DMS153 (cell line): ENCODE measurements at regions not wholly inside any gene's neighbourhood (a gene's known extent, or its start where the extent isn't known, plus 50 kb on each side); places are given as distances from the start of the nearest gene placed in this dataset.

ENCODE experiments used
- DNase-seq: peaks from one replicate; lab custom pipeline; 2025; lab: John Stamatoyannopoulos, UW

DNA sequence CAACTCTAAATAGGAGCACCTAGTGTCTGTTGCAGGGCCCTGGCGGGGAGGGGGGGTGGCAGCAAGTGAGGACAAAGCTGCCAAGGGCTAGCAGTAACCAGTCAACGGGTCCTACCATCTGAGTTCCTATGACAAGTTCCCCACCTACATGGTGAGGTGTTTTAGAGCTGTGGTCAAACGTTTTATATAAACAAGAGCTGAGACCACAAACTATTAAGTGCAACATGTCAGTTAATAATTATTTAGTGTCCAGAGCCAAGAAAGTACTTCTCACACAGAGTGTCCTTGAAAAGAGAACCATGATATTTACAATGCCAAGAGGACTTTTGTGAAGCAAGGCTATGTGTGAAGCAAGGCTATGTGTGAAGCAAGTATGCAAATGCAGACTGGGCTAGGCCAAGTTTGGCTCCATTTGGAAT is 434.7 kb downstream of the TNS3 start:
- no peak for DNase-seq

DNA sequence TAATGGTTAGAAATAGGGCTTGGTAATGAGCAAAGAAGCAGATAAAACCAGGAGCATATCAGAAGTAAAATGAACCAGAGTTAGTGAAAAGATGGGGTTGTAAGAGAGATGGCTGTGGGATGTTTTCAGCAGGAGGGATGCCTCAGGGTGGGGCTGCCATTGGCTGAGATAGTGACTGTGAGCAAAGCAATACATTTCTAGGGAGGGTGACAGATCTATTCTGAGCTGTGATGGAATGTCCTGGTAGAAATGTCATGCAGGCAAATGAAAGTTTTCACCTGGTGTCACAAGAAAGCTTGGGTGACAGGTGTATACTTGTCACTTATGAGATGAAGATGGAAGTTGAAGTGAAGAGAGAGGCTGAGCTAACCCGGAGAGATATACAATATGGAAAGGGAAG is 435.9 kb downstream of the TNS3 start:
- no peak for DNase-seq

DNA sequence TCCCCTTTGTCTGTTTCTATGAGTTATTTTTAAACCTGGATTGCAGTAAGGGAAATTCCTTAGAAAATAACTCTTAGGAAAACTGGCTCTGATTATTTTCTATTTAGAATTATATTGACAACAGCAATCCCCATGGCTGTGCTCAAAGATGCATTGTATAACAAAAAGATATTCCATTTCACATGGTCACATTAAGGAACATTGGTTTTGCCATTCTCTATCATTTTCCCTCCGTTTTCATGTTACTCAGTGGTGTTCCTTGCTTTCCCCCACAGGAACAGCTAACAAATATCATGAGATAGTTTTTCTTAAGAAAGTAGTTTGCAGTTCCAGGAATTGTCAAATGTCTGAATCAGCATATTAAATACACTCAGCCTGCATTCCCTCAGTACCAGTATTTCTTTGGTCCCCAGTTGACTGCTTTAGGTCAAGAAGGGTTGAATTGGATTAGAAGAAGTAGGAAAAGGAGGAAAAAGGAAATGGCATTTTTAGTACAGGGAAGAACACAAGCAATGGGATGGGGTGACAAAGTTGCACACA is 436.7 kb downstream of the TNS3 start:
- no peak for DNase-seq

DNA sequence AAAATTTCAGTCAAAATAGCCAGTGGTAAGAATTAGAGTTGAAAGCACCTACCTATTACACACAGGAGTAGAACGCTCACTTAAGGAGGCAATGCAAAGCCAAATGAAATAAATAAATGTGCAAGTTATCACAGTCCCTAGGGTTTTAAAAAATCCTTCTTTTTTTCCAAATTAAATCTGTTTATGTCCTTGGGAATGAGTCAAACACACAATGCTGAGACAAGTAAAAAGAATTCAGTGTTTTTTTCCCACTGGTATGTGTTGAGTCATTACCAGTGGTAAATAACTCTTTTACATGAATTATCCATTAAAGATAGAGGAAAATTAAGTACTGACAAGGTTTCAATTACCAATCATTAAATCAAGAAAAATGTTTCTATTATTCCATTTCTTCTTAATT is 438.6 kb downstream of the TNS3 start:
- no peak for DNase-seq

DNA sequence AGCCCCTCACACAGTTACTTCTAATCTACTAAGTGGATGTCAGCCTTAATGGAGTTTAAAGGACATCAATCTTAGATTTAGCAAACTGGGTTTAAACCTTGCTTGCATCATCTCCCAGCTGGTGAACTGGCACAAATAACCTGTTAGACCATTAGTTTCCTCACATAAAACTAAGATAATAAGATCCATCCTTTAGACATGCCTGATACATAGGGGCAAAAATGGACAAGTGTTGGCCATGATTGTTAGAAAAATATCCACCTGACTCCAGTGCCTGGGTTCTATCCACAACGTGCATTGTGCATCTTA is 439.1 kb downstream of the TNS3 start:
- DNase-seq, result no peak

DNA sequence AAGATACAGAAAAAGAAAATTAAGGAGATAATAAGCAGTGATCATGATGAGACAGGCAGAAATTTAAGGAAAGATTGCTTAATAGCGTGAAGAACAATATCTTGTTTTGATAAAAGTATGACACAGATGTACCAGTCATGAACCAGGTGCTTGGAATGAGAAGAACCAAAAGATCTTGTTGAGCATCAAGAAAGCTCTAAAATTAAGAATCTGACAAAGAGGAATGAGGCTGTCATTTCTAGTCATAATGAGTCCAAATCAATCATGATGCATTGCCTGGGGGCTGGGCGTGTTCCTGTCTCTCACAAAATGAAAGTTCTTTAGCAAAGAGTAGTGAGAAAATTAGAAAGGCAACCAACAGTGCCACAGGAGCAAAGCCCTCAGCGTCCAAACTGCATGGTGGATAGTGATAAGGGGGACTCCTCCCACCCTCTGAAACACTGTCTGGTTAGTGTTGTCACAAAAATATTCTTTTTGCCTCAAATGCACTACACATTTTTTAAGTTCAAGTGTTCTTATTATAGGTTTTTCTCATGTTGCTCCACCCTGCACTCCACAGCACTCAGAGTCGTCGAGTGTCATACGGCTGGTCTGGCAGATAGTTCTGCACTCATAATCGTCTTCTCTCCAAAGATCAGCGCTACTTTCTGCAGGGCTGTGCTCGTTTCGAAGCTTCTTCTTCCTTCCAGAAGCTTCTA is 439.6 kb downstream of the TNS3 start:
- no peak for DNase-seq

DNA sequence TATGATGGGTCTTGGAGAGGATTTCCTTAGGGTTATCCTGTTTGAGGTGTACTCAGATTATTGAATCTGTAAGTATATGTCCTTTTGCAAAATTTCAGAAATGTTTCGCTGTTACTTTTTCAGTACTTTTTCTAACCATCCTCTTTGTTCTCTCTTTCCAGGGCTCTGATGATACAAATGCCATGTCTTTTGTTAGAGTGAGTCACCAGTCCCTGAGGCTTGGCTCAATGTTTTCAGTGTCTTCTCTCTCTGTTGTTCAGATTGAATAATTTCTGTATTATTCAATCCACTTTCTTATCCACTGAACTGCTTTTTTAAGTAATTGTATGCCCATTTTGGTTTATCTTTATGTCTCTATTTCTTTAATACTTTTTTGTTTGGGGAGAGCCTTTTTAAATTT is 449.4 kb downstream of the TNS3 start:
- no peak for DNase-seq

DNA sequence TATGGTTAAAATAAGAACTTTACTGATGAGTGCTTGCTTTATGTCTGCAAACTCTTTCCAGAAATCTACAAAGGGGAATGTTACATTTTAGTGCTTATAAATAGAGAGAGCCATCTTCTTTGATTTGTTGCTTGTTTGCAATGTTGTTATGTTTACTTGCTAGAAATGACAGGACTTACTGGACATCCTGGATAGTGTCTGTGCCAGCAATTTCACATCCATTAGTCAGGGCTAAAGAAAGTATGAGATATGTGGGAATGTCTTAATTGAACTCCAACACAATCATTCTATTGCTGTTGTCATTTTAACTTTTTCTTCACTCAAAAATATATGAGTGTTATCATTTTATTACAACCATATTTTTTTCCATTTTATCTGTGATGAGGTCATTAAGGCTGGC is 453.2 kb downstream of the TNS3 start:
- no peak for DNase-seq

DNA sequence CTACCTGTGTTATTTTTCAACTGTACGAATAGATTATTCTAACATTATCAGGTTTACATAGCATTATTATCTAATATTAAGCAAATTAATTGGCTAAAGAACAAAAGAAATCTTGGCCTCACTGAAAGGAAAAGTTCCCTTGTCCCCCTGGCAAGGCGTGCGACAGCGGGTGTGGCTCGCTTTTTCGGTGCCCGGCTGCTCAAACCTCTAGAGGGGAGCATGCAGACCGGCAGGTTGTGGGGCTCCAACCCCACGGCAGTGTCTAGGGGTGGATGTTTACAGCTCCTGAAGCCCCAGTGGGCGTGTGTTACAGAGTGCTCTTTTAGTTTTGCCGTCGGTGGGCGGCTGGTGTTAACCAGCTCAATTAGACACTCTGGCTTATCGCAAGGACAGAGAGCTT is 456.4 kb downstream of the TNS3 start:
- no peak for DNase-seq

DNA sequence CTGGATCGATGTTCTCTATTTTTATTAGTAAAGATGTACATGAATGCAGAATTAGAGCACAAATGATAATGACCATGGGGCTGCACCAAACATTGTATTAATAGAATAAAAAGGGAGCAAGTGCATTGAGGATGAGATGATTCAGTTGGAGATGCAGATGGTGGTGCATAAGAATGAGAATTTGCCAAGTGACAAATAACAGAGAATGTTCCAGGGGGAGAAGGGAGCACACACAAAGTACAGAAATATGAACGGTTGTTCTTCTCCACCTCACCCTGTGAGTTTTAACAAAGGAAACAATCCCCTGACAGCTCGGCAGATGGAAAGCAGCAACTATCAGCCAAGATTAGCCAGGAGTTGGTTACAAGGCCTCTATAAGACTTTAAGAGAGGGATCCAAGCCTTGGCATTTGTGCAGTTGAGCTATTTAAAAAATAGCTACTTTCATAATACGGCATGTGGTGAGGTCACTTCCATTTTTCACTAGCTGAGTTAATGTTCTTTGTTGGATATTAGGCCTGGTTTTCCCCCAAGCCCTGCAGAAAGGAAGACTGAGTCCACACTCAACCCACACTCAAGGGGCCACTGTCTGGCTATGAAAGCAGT is 462.5 kb downstream of the TNS3 start:
- no peak for DNase-seq

DNA sequence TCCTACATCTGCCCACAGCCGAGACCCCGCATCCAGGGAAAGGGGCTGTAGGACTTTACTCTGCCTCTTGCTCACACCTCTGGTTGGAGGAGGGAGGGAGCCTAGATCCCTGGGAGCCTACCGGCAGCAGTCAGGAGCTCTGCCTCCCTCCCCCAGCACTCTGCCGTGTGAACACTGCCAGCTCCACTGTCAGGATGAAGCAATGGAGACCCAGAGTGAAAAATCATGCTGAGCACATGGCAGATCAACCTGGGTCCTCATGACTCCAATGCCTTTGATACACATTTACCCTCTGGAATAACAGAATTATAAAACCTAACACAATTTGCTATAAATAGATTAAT is 477.7 kb downstream of the TNS3 start:
- DNase-seq, result no peak

DNA sequence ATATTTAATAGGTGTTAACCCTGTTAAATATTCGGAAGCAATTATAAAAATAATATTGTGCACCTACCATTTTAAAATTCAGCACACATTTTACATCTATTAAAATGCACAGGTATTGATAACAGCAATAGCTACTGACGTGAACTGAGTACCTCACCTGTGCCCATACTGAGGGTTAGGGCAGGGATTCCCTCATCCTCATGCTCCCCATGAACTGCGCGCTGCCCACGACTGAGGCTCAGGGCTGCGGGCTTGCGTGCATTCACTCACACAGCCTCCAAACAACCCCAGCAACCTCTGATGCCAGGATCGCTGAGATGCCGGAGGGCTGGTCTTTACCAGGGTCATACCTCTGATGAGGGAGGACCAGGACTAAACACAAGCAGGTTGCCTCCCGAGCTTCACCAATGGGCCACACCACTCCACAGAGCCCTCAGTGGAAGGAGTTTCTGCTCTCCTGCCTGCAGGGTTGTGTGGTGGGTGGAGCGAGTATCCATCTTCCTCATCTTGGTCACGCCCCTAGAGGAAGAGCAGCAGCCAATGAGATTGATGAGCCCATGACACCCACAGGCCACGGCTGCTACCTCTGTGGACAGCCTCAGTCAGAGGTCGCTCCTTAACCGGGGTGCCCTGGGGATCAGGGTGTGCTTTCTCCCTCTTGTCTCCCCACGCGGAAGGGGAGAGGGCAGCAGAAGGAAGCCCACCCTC is 478.3 kb downstream of the TNS3 start:
- no peak for DNase-seq

DNA sequence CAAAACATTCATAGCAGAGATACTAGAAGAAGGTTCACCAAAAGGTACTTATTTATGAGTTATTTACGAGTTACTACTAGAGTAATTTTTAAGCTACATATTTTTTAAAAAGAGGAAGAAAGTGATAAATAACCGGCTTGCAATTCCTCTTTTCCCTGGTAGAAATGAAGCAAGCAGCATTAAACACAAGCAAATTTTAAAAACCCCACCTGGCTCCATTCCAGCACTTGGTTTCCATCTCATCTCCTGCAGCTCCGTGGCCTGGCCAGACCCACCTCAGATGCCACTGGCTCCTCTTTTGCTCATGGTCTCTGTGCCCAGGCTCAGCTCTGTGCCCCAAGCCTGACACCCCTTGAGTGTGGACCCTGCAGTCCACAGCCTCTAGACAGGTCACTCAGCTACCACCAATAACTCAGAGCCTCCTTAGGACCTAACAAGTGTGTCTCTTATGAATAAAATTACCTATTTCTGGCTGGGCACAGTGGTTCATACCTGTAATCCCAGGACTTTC is 479.5 kb downstream of the TNS3 start:
- DNase-seq, result no peak

DNA sequence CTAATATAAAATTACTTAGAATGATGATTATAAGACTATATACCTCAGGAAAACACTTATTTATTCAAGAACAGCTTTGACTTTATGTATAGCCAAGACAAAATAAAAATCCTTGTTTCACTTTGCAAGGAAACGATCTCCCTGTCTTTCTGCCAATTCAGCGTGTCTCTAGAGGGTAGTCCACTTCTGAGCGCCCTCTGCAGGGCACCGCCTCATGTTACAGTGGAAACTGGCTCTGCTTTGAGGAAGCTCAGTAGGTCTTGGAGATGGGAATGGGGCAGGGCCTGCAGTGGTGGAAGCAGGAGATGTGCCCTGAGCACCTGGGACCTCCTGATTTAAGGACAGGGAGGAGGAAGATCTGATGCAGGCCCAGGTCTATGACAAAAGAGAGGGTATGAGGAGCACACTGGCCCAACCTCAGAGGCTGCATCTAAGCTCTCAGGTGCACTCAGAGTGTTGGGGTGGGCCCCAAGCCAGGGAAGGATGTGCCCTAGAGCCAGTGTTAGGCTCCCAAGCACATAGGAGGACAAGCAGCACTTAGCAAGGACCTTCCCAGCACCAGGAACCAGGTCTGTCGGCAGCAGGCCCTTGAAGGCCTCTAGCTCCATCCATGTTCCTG is 481.0 kb downstream of the TNS3 start:
- no peak for DNase-seq

DNA sequence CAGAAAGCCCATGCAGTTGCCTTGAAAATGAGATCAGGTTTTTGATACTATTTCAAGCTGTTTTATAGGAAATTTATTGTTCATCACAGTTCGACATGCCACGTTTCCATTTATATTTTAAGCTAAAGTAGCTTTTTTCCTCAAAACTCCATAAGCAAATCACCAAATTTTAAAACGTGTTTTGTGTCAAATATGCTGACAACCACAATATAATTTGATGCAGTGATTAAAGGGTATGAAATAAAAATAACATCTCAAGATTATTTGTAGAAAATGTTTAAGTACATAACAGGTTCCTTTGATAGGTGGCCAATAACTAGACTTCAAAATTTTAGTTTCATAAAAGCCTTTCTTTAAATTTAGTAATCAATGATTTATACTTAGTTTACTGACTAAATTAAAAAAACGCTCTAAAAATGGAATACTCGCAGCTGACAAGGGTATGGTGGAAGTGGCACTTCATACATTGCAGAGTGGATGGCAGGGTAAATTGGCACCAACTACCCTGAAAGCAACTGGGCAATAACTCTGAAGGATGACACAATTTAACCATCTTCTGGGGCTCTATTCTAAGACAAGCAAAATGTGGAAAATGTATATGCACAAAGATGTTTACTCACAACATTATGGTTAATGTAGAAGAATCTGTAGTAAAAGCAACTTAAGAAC is 481.6 kb downstream of the TNS3 start:
- no peak for DNase-seq

DNA sequence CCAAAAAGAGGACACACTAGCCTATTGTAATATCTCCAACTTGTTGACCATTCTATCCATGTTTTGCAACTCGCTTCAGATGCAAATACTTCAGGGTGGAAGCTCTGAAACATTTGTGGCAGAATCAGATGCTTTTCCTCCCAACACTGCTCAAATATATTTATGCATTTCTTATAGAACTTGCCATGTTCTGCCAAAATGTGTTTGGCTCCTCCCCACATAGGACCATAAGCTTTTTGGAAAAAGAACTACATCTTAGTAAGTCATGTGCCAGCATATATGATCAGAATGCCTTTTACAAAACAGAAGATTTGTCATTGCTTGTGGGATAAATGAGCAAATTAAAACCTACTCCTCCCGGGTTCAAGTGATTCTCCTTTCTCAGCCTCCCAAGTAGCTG is 484.5 kb downstream of the TNS3 start:
- DNase-seq, result no peak

DNA sequence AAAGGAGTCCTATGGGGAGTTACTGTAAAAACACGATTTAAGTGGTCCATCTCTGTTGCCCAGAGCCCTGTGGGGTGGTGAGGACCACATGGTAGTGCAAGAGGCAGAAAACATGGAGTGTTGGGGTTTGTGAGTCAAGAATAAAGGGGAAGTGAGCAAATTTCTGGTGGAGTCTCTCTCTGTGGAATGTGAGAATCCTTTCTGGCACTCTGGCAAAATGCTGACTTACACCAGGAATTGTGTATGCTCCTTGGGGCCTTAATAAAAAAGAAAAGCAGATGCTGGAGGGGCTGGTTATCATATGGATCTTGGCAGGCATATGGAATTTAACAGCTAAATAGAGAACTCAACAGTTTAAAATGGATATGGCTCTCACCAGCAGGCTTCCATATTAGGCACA is 486.0 kb downstream of the TNS3 start:
- no peak for DNase-seq

DNA sequence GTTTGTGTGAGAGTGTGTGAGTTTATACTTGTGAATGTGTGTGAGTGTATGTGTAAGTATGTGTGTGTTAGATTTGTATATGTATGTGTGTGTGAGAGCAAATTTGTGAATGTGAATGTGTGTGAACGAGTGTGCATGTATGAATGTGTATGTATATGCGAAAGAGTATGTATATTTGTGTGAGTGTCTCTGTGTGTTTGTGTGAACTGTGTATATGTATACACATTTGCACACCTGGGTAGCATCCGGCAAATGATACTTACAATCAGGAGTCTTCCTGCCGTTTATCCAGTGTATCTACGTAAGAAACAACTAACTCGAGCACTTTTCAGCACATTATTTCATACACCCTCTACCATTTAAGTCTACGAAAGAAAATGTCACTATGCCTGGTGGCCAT is 487.4 kb downstream of the TNS3 start:
- DNase-seq, result no peak

DNA sequence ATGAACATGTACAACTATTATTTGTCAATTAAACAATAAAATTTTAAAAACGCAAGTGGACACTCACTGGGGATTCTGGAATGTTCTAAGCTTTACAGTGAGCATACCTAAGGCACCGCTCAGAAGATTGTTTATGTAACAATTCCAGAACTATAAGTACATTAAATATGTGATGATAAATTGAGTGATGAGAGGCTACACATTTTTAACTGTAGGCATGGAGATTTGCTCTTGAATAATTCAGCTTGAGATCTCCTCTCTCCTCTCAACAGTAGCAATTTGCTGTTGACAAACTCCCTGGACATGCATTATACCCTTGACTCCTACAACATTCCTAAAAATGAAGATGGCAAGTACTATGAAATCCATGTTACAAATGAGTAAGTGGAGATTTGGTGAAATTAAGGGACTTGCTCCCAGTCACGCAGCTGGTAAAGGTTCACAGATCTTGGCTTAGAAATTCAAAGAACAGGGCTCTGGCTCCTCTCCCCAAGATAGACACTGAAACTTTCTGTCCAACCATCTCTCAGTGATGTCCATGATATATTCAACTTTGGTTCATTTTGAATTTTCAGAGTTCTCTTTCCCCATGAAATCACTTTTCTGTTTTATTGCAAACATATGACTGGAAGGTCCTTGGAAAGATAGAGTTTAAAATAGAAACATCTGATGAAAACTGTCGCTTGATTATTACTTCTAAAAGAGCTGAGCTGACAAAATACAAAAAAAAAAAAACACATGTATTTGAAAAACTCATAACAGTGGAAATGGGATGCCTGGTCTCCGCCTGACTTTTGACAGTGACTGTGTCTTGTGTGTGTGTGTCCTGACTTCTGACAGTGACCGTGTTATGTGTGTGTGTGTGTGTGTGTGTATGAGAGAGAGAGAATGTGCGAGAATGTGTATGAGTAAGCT is 488.3 kb downstream of the TNS3 start:
- DNase-seq, result no peak

DNA sequence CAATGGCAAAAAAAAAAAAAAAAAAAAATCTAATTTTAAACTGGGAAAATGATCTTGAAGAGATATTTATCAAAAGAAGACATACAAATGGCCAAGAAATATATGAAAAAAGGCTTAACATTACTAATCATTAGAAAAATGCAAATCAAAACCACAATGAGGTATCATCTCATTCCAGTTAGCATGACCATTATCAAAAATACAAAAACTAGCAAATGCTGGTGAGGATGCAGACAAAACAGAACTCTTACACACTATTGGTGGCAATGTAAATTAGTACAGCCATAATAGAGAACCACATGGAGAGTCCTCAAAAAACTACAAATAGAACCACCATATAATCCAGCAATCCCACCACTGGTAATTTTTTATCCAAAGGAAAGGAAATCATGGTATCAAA is 489.6 kb downstream of the TNS3 start:
- DNase-seq, result no peak

DNA sequence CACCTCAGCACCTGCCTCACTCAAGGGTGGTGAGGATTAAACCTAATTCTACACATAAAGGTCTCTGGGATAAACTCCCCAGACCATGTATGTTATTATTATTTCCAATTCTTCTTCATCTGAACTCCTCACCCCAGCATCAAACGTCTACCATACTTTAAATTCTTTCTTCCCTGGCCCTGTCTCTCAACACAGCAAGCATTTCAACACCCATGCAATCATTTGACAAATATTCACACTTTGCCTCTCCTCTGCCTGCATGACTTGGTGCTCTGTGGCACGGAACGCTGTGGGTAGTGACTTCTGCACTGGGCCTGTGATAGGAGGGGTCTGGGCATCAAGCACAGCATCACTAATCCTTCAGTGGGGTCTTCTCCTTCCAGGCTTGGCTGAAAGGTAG is 490.8 kb downstream of the TNS3 start:
- DNase-seq, result no peak
